ENCODE measurements at regions not wholly inside any gene's neighbourhood (a gene's known extent, or its start where the extent isn't known, plus 50 kb on each side); places are given as distances from the start of the nearest gene placed in this dataset.

GRCh38 chr15:59862191-59863155 lies 141.6 kb upstream of the FOXB1 start:
- Mint-ChIP-seq H3K9me3 (no peaks in the 10 kb centered on the region), H3K27me3 (ENCODE audit: low read depth) (no peaks in the 10 kb centered on the region), H3K36me3 (no peaks in the 10 kb centered on the region), H3K4me3 (no peak overlapping the region), H3K27ac (no peak overlapping the region), H3K4me1 (peaks cover 10% of the 10 kb centered on the region; the same call in 1 of the 2 replicates)
- POLR2A ChIA-PET = no interaction called here
- TF ChIP-seq ZNF232 (CRISPR knock-in tag; IDR thresholded peaks at IDR 0.05) (no peak), GABPB1 (CRISPR knock-in tag; IDR thresholded peaks at IDR 0.05) (no peak), ERG (CRISPR knock-in tag; IDR thresholded peaks at IDR 0.05) (no peak), NR1H2 (CRISPR knock-in tag; IDR thresholded peaks at IDR 0.05) (no peak), TEAD1 (CRISPR knock-in tag; IDR thresholded peaks at IDR 0.05) (no peak), ZNF423 (CRISPR knock-in tag; IDR thresholded peaks at IDR 0.05) (no peak), RELA (CRISPR knock-in tag; IDR thresholded peaks at IDR 0.05; ENCODE audit: borderline replicate concordance) (no peak), ZNF138 (CRISPR knock-in tag; conservative IDR thresholded peaks at IDR 0.05) (no peak), AFF4 (CRISPR knock-in tag; IDR thresholded peaks at IDR 0.05; ENCODE audit: borderline replicate concordance) (no peak), USF1 (CRISPR knock-in tag; IDR thresholded peaks at IDR 0.05) (no peak), IRF1 (CRISPR knock-in tag; IDR thresholded peaks at IDR 0.05) (no peak), FOXP1 (CRISPR knock-in tag; IDR thresholded peaks at IDR 0.05; ENCODE audit: borderline replicate concordance) (no peak), ZNF512 (CRISPR knock-in tag; IDR thresholded peaks at IDR 0.05; ENCODE audit: borderline replicate concordance) (no peak), OVOL2 (CRISPR knock-in tag; IDR thresholded peaks at IDR 0.05; ENCODE audit: borderline replicate concordance) (no peak), MAX (CRISPR knock-in tag; IDR thresholded peaks at IDR 0.05) (no peak), NFE2L1 (CRISPR knock-in tag; IDR thresholded peaks at IDR 0.05) (no peak), FOXP4 (CRISPR knock-in tag; IDR thresholded peaks at IDR 0.05) (no peak), ZMAT4 (CRISPR knock-in tag; IDR thresholded peaks at IDR 0.05) (no peak), ATF3 (CRISPR knock-in tag; conservative IDR thresholded peaks at IDR 0.05) (no peak)
- CTCF ChIA-PET = no interaction called here
- ATAC-seq = no peak
- DNase-seq (ENCODE audit: low spot score) = no peak

Measured in WTC11 (cell line).